Fibroblast of skin of abdomen (primary cell): ENCODE measurements at regions not wholly inside any gene's neighbourhood (a gene's known extent, or its start where the extent isn't known, plus 50 kb on each side); places are given as distances from the start of the nearest gene placed in this dataset.

ENCODE experiments used
- DNase-seq: peaks from one replicate; pipeline ENCODE4 v3.0.0-alpha.2; 2013

- no peak for DNase-seq
Measured at GRCh38 chr5:88613051-88613450, 269.9 kb downstream of the MEF2C start.

- no peak for DNase-seq
Measured at GRCh38 chr5:88610586-88610985, 272.4 kb downstream of the MEF2C start.

- no peak for DNase-seq
Measured at GRCh38 chr5:88607492-88607891, 275.5 kb downstream of the MEF2C start.

GRCh38 chr5:88606626-88607025, 276.4 kb downstream of the MEF2C start:
- DNase-seq: no peak

GRCh38 chr5:88606173-88606572, 276.8 kb downstream of the MEF2C start:
- no peak for DNase-seq

GRCh38 chr5:88602584-88602983, 280.4 kb downstream of the MEF2C start:
- no peak for DNase-seq

- no peak for DNase-seq
Measured at GRCh38 chr5:88594441-88594840, 288.5 kb downstream of the MEF2C start.

- no peak for DNase-seq
Measured at GRCh38 chr5:88588609-88589008, 294.4 kb downstream of the MEF2C start.

GRCh38 chr5:88583471-88583870, 299.5 kb downstream of the MEF2C start:
- no peak for DNase-seq

GRCh38 chr5:88558366-88558765, 289.7 kb upstream of the TMEM161B start:
- no peak for DNase-seq

- no peak for DNase-seq
Measured at GRCh38 chr5:88557881-88558280, 289.2 kb upstream of the TMEM161B start.

- no peak for DNase-seq
Measured at GRCh38 chr5:88557131-88557530, 288.5 kb upstream of the TMEM161B start.

GRCh38 chr5:88556406-88556805, 287.8 kb upstream of the TMEM161B start:
- peak; percentile 2 for DNase-seq

- DNase-seq: peak; percentile 3
Measured at GRCh38 chr5:88555674-88556073, 287.0 kb upstream of the TMEM161B start.

GRCh38 chr5:88553986-88554385, 285.3 kb upstream of the TMEM161B start:
- DNase-seq: no peak

- no peak for DNase-seq
Measured at GRCh38 chr5:88553136-88553875, 284.7 kb upstream of the TMEM161B start.

GRCh38 chr5:88552426-88552825, 283.8 kb upstream of the TMEM161B start:
- DNase-seq: no peak

- no peak for DNase-seq
Measured at GRCh38 chr5:88551724-88552345, 283.2 kb upstream of the TMEM161B start.

- no peak for DNase-seq
Measured at GRCh38 chr5:88550736-88551135, 282.1 kb upstream of the TMEM161B start.

GRCh38 chr5:88548136-88548805, 279.6 kb upstream of the TMEM161B start:
- DNase-seq: no peak

GRCh38 chr5:88545338-88545737, 276.7 kb upstream of the TMEM161B start:
- no peak for DNase-seq

- no peak for DNase-seq
Measured at GRCh38 chr5:88544671-88545070, 276.0 kb upstream of the TMEM161B start.

GRCh38 chr5:88544136-88544645, 275.5 kb upstream of the TMEM161B start:
- no peak for DNase-seq

- DNase-seq: peak; percentile 0
Measured at GRCh38 chr5:88542786-88543185, 274.1 kb upstream of the TMEM161B start.
